ENCODE measurements at regions not wholly inside any gene's neighbourhood (a gene's known extent, or its start where the extent isn't known, plus 50 kb on each side); places are given as distances from the start of the nearest gene placed in this dataset.
A peak's percentile ranks its signal among the peaks of the same experiment; 100 is the strongest.

DNA sequence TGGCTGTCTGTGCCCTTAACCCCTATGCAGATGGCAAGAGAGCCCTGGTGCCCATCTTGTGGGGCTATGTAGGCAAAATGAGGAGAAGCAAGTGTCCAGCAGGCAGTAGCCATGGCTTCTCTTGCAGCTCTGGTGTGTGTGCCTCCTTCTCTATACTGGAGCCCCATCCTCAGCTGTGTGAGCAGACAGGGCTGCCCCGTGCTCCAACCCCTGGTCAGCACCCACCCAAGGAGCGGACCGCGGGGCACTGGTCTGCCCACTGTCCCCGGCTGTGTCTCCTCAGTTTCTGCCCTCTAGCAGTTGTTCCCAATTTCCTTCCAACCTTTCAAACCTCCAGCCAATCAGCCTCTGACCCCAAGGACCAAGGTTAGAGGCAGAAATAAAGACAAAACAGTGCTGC lies 134.9 kb upstream of the GLI2 start:
- ATAC-seq (no peak), DNase-seq (peak in 1 of 5 donors; percentile 49)
- peaks cover 0 to 30% (median 21%) of the 10 kb centered on the region in 12 donors for H3K4me1 ChIP-seq
- intact Hi-C loops (cut with DNase I): no loop called here
- TF ChIP-seq POLR2A (IDR thresholded peaks at IDR 0.05): no peak
- TF ChIP-seq, protein P1, sequence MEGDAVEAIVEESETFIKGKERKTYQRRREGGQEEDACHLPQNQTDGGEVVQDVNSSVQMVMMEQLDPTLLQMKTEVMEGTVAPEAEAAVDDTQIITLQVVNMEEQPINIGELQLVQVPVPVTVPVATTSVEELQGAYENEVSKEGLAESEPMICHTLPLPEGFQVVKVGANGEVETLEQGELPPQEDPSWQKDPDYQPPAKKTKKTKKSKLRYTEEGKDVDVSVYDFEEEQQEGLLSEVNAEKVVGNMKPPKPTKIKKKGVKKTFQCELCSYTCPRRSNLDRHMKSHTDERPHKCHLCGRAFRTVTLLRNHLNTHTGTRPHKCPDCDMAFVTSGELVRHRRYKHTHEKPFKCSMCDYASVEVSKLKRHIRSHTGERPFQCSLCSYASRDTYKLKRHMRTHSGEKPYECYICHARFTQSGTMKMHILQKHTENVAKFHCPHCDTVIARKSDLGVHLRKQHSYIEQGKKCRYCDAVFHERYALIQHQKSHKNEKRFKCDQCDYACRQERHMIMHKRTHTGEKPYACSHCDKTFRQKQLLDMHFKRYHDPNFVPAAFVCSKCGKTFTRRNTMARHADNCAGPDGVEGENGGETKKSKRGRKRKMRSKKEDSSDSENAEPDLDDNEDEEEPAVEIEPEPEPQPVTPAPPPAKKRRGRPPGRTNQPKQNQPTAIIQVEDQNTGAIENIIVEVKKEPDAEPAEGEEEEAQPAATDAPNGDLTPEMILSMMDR (IDR thresholded peaks at IDR 0.05): no peak
- H3K36me3 ChIP-seq: no peaks in the 10 kb centered on the region
- no peak overlapping the region for H3K27ac ChIP-seq
- no peaks in the 10 kb centered on the region for H3K9me3 ChIP-seq
- H3K27me3 ChIP-seq: peaks cover 0 to 6% (median 0%) of the 10 kb centered on the region in 9 donors
- 91 to 95% (median 93%) methylated on average over 5 of the region's 5 CpGs for WGBS, 4 donors
- H3K4me3 ChIP-seq: no peak overlapping the region

DNA sequence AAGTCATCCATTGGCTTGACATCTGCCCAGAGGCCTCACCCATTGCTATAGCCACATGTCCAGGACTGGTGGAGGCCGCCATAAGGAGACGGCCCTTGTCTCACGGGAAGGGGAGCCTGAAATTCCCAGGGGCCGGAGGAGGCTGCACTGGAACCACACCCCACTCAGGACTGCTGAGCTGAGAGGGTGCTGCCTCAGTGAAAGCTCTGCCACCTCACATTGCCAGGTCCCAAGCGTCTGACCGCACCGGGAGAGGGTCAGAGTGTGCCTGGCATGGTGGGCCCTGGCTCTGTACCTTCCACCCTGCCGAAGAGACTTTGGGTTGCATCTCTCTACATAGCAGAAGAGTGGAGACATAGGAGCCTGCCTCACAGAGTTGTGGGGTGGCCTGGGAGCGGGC lies 134.1 kb upstream of the GLI2 start:
- no peak for ATAC-seq
- DNase-seq: peak in 1 of 5 donors; percentile 29
- H3K4me3 ChIP-seq: no peak overlapping the region
- H3K9me3 ChIP-seq: no peaks in the 10 kb centered on the region
- 88 to 94% (median 93%) methylated on average over 6 to 9 of the region's 9 CpGs for WGBS, 4 donors
- H3K27me3 ChIP-seq: peaks cover 0 to 11% (median 0%) of the 10 kb centered on the region in 9 donors
- H3K4me1 ChIP-seq: peaks cover 0 to 22% (median 13%) of the 10 kb centered on the region in 12 donors
- no peak overlapping the region for H3K27ac ChIP-seq
- intact Hi-C loops (cut with DNase I): no loop called here
- no peaks in the 10 kb centered on the region for H3K36me3 ChIP-seq
- TF ChIP-seq POLR2A (IDR thresholded peaks at IDR 0.05): no peak
- TF ChIP-seq, protein P1 (IDR thresholded peaks at IDR 0.05): no peak

DNA sequence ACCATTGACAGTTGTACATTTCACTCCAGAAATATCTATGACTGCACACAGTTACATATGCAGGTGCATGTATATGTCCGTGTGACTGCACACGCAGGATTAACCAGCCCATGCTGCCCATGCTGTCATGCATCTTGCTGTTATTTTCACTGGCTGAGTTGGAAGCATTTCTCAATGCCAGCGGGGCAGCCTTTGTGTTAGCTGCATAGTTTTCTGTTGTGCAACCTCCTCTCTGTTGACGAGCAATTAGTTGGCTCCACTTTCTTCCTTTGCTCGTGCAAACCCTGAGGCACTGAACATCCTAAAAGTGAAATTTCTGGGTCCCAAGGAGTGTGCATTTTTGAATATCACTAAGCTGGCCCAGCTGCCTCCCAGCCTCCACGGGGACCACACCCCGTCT lies 133.4 kb upstream of the GLI2 start:
- Histone ChIP-seq H3K36me3 (no peaks in the 10 kb centered on the region), H3K4me3 (no peak overlapping the region), H3K9me3 (no peaks in the 10 kb centered on the region), H3K4me1 (peaks cover 0 to 18% (median 9%) of the 10 kb centered on the region in 12 donors), H3K27ac (no peak overlapping the region), H3K27me3 (peaks cover 0 to 11% (median 0%) of the 10 kb centered on the region in 9 donors)
- intact Hi-C loops (cut with DNase I): no loop called here
- TF ChIP-seq POLR2A (IDR thresholded peaks at IDR 0.05): no peak
- TF ChIP-seq, protein P1 (IDR thresholded peaks at IDR 0.05): no peak
- WGBS, 4 donors: 88 to 94% (median 93%) methylated on average over 7 of the region's 7 CpGs
- ATAC-seq (no peak), DNase-seq (no peak)

DNA sequence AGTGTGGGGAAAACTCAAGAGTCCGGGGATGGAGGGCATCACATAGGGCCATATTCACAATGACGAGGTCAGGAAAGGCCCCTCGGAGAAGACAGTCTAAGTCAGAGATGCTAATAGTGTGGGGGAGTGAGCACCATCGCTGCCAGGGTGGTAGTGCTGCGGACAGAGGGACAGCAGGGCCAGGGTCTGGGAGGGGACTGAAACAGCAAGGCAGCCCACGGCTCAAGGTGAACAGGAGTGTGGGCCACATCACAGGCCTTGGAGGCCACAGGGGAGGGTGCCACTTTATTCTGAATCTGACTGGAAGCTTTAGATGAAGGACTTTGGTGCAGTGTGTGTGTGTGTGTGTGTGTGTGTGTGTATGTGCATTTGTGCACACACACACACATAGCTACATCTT lies 130.9 kb upstream of the GLI2 start:
- no peak for TF ChIP-seq POLR2A (IDR thresholded peaks at IDR 0.05)
- intact Hi-C loops (cut with DNase I): no loop called here
- Histone ChIP-seq H3K9me3 (no peaks in the 10 kb centered on the region), H3K4me1 (peaks cover 0 to 14% (median 0%) of the 10 kb centered on the region in 12 donors), H3K27me3 (peaks cover 0 to 11% (median 0%) of the 10 kb centered on the region in 9 donors), H3K27ac (no peak overlapping the region), H3K36me3 (no peaks in the 10 kb centered on the region), H3K4me3 (no peak overlapping the region)
- ATAC-seq: no peak
- WGBS, 4 donors: 86 to 98% (median 94%) methylated on average over 6 of the region's 6 CpGs
- DNase-seq: peak in 1 of 5 donors; percentile 14

Data from heart left ventricle (tissue), 16 donors.